ENCODE measurements at regions not wholly inside any gene's neighbourhood (a gene's known extent, or its start where the extent isn't known, plus 50 kb on each side); places are given as distances from the start of the nearest gene placed in this dataset.

DNA sequence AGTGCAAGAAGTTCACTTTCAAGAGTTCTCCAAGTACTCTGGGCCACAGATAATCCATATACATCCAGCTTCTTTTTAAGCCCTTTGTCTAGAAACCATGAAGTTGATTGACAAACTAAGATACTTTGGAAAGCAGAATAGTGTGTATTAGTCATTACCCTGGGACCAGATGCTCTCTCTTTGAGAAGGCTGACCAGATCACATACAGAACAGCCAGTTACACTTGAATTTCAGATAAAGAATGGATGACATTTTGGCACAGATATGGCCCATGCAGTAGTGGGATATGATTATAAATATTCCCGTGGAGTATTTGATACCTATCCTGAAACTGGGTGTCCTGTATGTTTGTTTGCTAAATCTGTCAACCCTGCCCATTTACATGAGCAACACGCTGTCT, 414.2 kb downstream of the KLF5 start:
- in situ Hi-C loops (cut with MboI; ENCODE audit: low pct_unique_long_range_greater_than_20kb, low sequenced_read_pairs, unreplicated experiment), result no loop called here
- TF ChIP-seq, protein P1, sequence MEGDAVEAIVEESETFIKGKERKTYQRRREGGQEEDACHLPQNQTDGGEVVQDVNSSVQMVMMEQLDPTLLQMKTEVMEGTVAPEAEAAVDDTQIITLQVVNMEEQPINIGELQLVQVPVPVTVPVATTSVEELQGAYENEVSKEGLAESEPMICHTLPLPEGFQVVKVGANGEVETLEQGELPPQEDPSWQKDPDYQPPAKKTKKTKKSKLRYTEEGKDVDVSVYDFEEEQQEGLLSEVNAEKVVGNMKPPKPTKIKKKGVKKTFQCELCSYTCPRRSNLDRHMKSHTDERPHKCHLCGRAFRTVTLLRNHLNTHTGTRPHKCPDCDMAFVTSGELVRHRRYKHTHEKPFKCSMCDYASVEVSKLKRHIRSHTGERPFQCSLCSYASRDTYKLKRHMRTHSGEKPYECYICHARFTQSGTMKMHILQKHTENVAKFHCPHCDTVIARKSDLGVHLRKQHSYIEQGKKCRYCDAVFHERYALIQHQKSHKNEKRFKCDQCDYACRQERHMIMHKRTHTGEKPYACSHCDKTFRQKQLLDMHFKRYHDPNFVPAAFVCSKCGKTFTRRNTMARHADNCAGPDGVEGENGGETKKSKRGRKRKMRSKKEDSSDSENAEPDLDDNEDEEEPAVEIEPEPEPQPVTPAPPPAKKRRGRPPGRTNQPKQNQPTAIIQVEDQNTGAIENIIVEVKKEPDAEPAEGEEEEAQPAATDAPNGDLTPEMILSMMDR (IDR thresholded peaks at IDR 0.05; ENCODE audit: extremely low read depth, insufficient read depth, missing control alignments), result no peak
- no peak for DNase-seq (ENCODE audit: low spot score)

- TF ChIP-seq, protein P1 (IDR thresholded peaks at IDR 0.05; ENCODE audit: extremely low read depth, insufficient read depth, missing control alignments), result no peak
- no peak for DNase-seq (ENCODE audit: low spot score)
- in situ Hi-C loops (cut with MboI; ENCODE audit: low pct_unique_long_range_greater_than_20kb, low sequenced_read_pairs, unreplicated experiment), result no loop called here
These were observed 408.3 kb downstream of the KLF5 start for GRCh38 chr13:73467125-73467524.

DNA sequence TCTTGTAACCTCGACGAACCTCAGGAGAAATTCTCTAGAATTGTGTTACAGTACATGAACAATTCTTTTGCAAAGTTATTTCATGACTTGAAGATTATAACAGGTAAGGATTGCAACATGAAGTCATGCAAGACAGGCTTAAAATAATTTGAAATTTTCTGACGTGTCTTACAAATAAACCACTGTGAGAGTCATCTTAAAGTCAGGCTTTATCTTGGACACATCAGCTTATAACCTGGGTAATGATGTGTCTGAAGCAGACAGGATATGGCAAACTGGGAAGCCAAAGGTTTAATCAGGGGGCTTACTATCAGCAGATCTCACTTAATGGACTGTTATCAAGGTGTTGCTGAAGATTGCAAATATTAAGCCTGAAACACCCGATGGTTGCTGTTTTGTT, 407.8 kb downstream of the KLF5 start:
- no peak for DNase-seq (ENCODE audit: low spot score)
- TF ChIP-seq, protein P1 (IDR thresholded peaks at IDR 0.05; ENCODE audit: extremely low read depth, insufficient read depth, missing control alignments), result no peak
- in situ Hi-C loops (cut with MboI; ENCODE audit: low pct_unique_long_range_greater_than_20kb, low sequenced_read_pairs, unreplicated experiment), result no loop called here

DNA sequence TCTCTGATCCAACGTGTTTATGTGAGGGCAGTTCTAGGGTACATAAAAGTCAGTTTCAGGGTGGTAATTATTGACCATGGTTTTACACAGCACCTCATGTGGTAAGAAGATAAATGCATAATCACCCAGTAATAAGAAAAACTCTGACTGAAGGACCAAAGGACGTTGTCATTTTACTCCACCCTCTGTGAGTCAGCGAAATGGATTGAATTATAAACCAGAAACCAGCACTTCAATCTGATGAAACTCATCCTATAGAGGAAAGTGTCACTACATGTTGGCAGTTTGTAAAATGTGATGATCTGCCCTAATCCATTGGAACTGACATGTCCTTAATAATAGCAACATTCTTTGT, 406.8 kb downstream of the KLF5 start:
- in situ Hi-C loops (cut with MboI; ENCODE audit: low pct_unique_long_range_greater_than_20kb, low sequenced_read_pairs, unreplicated experiment), result no loop called here
- TF ChIP-seq, protein P1 (IDR thresholded peaks at IDR 0.05; ENCODE audit: extremely low read depth, insufficient read depth, missing control alignments), result no peak
- DNase-seq (ENCODE audit: low spot score), result no peak

GRCh38 chr13:73464758-73465616, 406.2 kb downstream of the KLF5 start:
- in situ Hi-C loops (cut with MboI; ENCODE audit: low pct_unique_long_range_greater_than_20kb, low sequenced_read_pairs, unreplicated experiment), result no loop called here
- TF ChIP-seq, protein P1 (IDR thresholded peaks at IDR 0.05; ENCODE audit: extremely low read depth, insufficient read depth, missing control alignments), result no peak
- no peak for DNase-seq (ENCODE audit: low spot score)

- TF ChIP-seq, protein P1 (IDR thresholded peaks at IDR 0.05; ENCODE audit: extremely low read depth, insufficient read depth, missing control alignments), result no peak
- in situ Hi-C loops (cut with MboI; ENCODE audit: low pct_unique_long_range_greater_than_20kb, low sequenced_read_pairs, unreplicated experiment), result no loop called here
These were observed 403.4 kb downstream of the KLF5 start for GRCh38 chr13:73462241-73462640.

More at GRCh38 chr13:73462241-73462640, 403.4 kb downstream of the KLF5 start:
- DNase-seq (ENCODE audit: low spot score), result no peak
